ENCODE measurements at regions not wholly inside any gene's neighbourhood (a gene's known extent, or its start where the extent isn't known, plus 50 kb on each side); places are given as distances from the start of the nearest gene placed in this dataset.
A peak's percentile ranks its signal among the peaks of the same experiment; 100 is the strongest.

DNA sequence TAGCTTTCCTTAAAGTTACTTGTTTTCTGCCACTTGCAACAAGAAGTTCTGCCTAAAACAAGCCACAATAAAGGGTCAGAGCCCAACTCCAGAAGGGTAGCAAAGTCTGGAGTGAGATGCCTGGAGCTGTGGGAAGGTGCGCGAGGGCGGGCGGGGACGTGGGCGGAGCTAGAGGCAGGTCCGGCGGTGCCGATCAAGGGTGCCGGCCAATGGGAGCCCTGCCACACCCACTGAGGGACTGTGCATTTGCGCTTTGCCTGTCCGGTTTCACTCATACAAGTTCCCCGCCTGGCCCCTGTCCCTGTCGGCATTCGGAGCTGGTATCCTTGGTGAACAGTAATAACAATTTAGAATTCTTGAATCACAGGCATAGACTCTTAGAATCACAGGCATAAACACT, 732.4 kb downstream of the MATN1 start:
- H3K9me3 ChIP-seq: peaks cover 0 to 25% (median 4%) of the 10 kb centered on the region in 4 donors
- TF ChIP-seq POLR2A (IDR thresholded peaks at IDR 0.05): no peak
- TF ChIP-seq, protein P1, sequence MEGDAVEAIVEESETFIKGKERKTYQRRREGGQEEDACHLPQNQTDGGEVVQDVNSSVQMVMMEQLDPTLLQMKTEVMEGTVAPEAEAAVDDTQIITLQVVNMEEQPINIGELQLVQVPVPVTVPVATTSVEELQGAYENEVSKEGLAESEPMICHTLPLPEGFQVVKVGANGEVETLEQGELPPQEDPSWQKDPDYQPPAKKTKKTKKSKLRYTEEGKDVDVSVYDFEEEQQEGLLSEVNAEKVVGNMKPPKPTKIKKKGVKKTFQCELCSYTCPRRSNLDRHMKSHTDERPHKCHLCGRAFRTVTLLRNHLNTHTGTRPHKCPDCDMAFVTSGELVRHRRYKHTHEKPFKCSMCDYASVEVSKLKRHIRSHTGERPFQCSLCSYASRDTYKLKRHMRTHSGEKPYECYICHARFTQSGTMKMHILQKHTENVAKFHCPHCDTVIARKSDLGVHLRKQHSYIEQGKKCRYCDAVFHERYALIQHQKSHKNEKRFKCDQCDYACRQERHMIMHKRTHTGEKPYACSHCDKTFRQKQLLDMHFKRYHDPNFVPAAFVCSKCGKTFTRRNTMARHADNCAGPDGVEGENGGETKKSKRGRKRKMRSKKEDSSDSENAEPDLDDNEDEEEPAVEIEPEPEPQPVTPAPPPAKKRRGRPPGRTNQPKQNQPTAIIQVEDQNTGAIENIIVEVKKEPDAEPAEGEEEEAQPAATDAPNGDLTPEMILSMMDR (IDR thresholded peaks at IDR 0.05): no peak
- TF ChIP-seq EP300 (IDR thresholded peaks at IDR 0.05): no peak
- no peak for DNase-seq (ENCODE audit: low spot score in 2 of 2)
- WGBS, 2 donors: 62 to 73% methylated on average over 15 of the region's 15 CpGs
- no peaks in the 10 kb centered on the region for H3K4me1 ChIP-seq
- H3K27ac ChIP-seq: no peak overlapping the region
- H3K4me3 ChIP-seq: no peak overlapping the region
- H3K36me3 ChIP-seq: no peaks in the 10 kb centered on the region
- no peaks in the 10 kb centered on the region for H3K27me3 ChIP-seq

GRCh38 chr1:29990304-29990703, 733.1 kb downstream of the MATN1 start:
- TF ChIP-seq EP300 (IDR thresholded peaks at IDR 0.05) (no peak), POLR2A (IDR thresholded peaks at IDR 0.05) (no peak)
- TF ChIP-seq, protein P1 (IDR thresholded peaks at IDR 0.05): no peak
- H3K9me3 ChIP-seq: peaks cover 0 to 23% (median 4%) of the 10 kb centered on the region in 4 donors
- H3K27ac ChIP-seq: no peak overlapping the region
- H3K36me3 ChIP-seq: no peaks in the 10 kb centered on the region
- H3K4me3 ChIP-seq: no peak overlapping the region
- WGBS, 2 donors: 77 to 82% methylated on average over 8 of the region's 8 CpGs
- no peak for DNase-seq (ENCODE audit: low spot score in 2 of 2)
- no peaks in the 10 kb centered on the region for H3K27me3 ChIP-seq
- H3K4me1 ChIP-seq: no peaks in the 10 kb centered on the region

- TF ChIP-seq EP300 (IDR thresholded peaks at IDR 0.05): peak in 1 of 2 donors; percentile 46
- TF ChIP-seq, protein P1 (IDR thresholded peaks at IDR 0.05): no peak
- TF ChIP-seq POLR2A (IDR thresholded peaks at IDR 0.05): no peak
- peak in 1 of 2 donors; percentile 8 for DNase-seq (ENCODE audit: low spot score in 2 of 2)
These were observed 736.4 kb downstream of the MATN1 start for GRCh38 chr1:29986986-29987385.

GRCh38 chr1:29985606-29985945, 737.8 kb downstream of the MATN1 start:
- H3K36me3 ChIP-seq: no peaks in the 10 kb centered on the region
- WGBS, 2 donors: 57 to 62% methylated on average over 5 of the region's 5 CpGs
- H3K4me3 ChIP-seq: no peak overlapping the region
- no peaks in the 10 kb centered on the region for H3K9me3 ChIP-seq
- no peak overlapping the region for H3K27ac ChIP-seq
- no peaks in the 10 kb centered on the region for H3K4me1 ChIP-seq
- H3K27me3 ChIP-seq: no peaks in the 10 kb centered on the region
- TF ChIP-seq POLR2A (IDR thresholded peaks at IDR 0.05) (no peak), EP300 (IDR thresholded peaks at IDR 0.05) (no peak)
- TF ChIP-seq, protein P1 (IDR thresholded peaks at IDR 0.05): no peak
- DNase-seq (ENCODE audit: low spot score in 2 of 2): no peak

More at GRCh38 chr1:29986986-29987385, 736.4 kb downstream of the MATN1 start:
- Histone ChIP-seq H3K27ac (no peak overlapping the region), H3K27me3 (no peaks in the 10 kb centered on the region), H3K4me3 (no peak overlapping the region), H3K36me3 (no peaks in the 10 kb centered on the region), H3K9me3 (no peaks in the 10 kb centered on the region), H3K4me1 (no peaks in the 10 kb centered on the region)
- WGBS, 2 donors: 37% methylated on average over 2 of the region's 2 CpGs

DNA sequence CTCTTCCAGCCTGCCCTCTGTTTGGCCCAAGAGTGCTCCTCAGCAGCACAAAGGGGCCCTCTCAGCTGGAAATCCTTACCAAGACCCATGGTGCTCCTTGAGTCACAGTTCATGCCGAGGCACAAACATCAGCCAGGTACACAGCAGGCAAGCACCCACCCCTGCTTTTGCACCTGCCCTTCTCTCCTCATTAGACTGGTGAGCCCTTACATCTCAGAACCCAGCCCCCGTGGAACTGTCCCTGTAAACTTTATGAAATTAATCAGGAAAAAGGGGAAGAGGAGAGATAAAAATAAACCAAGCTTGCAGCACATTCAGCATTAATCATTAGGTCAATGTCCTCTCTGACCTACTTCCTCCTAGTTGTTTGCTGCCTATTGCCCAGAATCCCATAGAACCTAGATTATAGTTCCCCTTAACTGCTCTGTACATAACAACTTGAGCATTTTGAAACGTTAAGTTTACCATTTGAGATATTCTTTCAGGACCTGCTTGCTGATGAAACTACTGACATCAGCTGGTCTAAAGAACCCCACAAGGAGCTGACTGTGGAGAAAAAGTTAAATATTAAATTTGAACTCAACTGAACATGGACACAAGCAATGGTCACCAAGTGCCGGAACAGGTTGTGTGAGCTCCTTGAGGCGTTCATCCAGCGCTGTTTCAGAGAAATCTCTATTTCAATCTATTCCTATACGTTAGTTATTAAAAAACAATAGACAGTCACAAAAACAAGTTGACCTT, 738.4 kb downstream of the MATN1 start:
- H3K4me3 ChIP-seq: no peak overlapping the region
- WGBS, 2 donors: 53 to 60% methylated on average over 7 of the region's 7 CpGs
- no peaks in the 10 kb centered on the region for H3K4me1 ChIP-seq
- no peaks in the 10 kb centered on the region for H3K27me3 ChIP-seq
- H3K27ac ChIP-seq: peak overlapping the region in 2 of 4 donors; percentile 57 to 64
- TF ChIP-seq POLR2A (IDR thresholded peaks at IDR 0.05): no peak
- TF ChIP-seq, protein P1 (IDR thresholded peaks at IDR 0.05): no peak
- TF ChIP-seq EP300 (IDR thresholded peaks at IDR 0.05): peak in 1 of 2 donors; percentile 68
- no peak for DNase-seq (ENCODE audit: low spot score in 2 of 2)
- H3K9me3 ChIP-seq: no peaks in the 10 kb centered on the region
- no peaks in the 10 kb centered on the region for H3K36me3 ChIP-seq
